ENCODE measurements at regions not wholly inside any gene's neighbourhood (a gene's known extent, or its start where the extent isn't known, plus 50 kb on each side); places are given as distances from the start of the nearest gene placed in this dataset.

DNA sequence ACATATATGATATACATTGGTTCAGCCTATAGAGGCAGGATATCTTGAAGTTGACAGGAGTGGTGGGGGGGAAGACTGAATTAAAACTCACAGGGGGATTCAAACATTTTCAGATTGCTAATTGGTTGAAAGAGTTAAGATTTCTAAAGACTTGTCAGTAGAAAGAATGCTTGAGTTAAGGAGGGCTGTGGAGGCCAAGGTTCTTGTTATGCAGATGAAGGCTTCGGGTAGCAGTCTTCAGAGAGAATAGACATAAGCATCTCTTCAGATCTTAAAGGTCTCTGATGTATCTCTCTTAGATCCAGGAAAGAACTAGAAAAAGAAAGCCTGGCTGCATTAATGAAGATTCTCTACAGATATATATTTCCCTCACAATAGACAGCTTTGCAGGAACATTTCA is 209.8 kb upstream of the SEMA3D start:
- TF ChIP-seq, protein P1, sequence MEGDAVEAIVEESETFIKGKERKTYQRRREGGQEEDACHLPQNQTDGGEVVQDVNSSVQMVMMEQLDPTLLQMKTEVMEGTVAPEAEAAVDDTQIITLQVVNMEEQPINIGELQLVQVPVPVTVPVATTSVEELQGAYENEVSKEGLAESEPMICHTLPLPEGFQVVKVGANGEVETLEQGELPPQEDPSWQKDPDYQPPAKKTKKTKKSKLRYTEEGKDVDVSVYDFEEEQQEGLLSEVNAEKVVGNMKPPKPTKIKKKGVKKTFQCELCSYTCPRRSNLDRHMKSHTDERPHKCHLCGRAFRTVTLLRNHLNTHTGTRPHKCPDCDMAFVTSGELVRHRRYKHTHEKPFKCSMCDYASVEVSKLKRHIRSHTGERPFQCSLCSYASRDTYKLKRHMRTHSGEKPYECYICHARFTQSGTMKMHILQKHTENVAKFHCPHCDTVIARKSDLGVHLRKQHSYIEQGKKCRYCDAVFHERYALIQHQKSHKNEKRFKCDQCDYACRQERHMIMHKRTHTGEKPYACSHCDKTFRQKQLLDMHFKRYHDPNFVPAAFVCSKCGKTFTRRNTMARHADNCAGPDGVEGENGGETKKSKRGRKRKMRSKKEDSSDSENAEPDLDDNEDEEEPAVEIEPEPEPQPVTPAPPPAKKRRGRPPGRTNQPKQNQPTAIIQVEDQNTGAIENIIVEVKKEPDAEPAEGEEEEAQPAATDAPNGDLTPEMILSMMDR (IDR thresholded peaks at IDR 0.05), result no peak
- TF ChIP-seq POLR2AphosphoS5 (IDR thresholded peaks at IDR 0.05) (no peak), EP300 (IDR thresholded peaks at IDR 0.05) (no peak), POLR2A (IDR thresholded peaks at IDR 0.05) (no peak)
